GM23338 (cell line): ENCODE measurements at regions not wholly inside any gene's neighbourhood (a gene's known extent, or its start where the extent isn't known, plus 50 kb on each side); places are given as distances from the start of the nearest gene placed in this dataset.

Experiments
- CREB1 ChIP-seq: fragments of 250-450 bp; sonication (Bioruptor Pico); IDR thresholded peaks from 2 replicates; pipeline ENCODE4 v1.5.0; 2020; ENCODE audit warnings: low read depth, mild to moderate bottlenecking, moderate library complexity
- CTCF ChIP-seq, 2 experiments: fragments of 200-600 bp in 1 of 2; sonication (generic) in 1 of 2; conservative IDR thresholded peaks; 2 replicates each; pipeline versions ENCODE4 v1.5.1 to v1.6.1; 2016 to 2017; ENCODE audit warnings: antibody characterized with exemption in 2 of 2, low read depth in 2 of 2, mild to moderate bottlenecking in 2 of 2, moderate library complexity in 1 of 2
- EZH2 ChIP-seq: fragments of 200-600 bp; sonication (generic); IDR thresholded peaks from one replicate; pipeline ENCODE4 v1.8.0; 2017; ENCODE audit warnings: antibody characterized with exemption, mild to moderate bottlenecking, low read depth; ENCODE audit not compliant: unreplicated experiment
- EZH2phosphoT487 ChIP-seq: fragments of 200-600 bp; sonication (generic); IDR thresholded peaks from one replicate; pipeline ENCODE4 v1.8.1; 2018; ENCODE audit warnings: antibody characterized with exemption; ENCODE audit not compliant: unreplicated experiment
- JUNB ChIP-seq: IDR thresholded peaks from one replicate; pipeline ENCODE4 v1.6.1; 2016; ENCODE audit warnings: antibody characterized with exemption; ENCODE audit not compliant: unreplicated experiment
- NANOG ChIP-seq: IDR thresholded peaks from 2 replicates; pipeline ENCODE4 v1.6.1; 2016; ENCODE audit warnings: antibody characterized with exemption, borderline replicate concordance
- POLR2AphosphoS5 ChIP-seq: IDR thresholded peaks from 2 replicates; pipeline ENCODE4 v1.6.1; 2016; ENCODE audit warnings: antibody characterized with exemption, low read depth
- REST ChIP-seq: IDR thresholded peaks from one replicate; pipeline ENCODE4 v1.6.1; 2018; ENCODE audit warnings: antibody characterized with exemption; ENCODE audit not compliant: unreplicated experiment
- ZNF114 ChIP-seq: fragments of 250-450 bp; sonication (Bioruptor Pico); IDR thresholded peaks from 2 replicates; pipeline ENCODE4 v1.5.0; 2020; ENCODE audit warnings: mild to moderate bottlenecking, moderate library complexity
- ZNF462 ChIP-seq: fragments of 250-450 bp; sonication (Bioruptor Pico); IDR thresholded peaks from 2 replicates; pipeline ENCODE4 v1.5.0; 2020; ENCODE audit warnings: mild to moderate bottlenecking, moderate library complexity
- TF ChIP-seq, protein P1 (sequence below): IDR thresholded peaks from 2 replicates; pipeline ENCODE4 v1.6.1; 2016; ENCODE audit warnings: antibody characterized with exemption

DNA sequence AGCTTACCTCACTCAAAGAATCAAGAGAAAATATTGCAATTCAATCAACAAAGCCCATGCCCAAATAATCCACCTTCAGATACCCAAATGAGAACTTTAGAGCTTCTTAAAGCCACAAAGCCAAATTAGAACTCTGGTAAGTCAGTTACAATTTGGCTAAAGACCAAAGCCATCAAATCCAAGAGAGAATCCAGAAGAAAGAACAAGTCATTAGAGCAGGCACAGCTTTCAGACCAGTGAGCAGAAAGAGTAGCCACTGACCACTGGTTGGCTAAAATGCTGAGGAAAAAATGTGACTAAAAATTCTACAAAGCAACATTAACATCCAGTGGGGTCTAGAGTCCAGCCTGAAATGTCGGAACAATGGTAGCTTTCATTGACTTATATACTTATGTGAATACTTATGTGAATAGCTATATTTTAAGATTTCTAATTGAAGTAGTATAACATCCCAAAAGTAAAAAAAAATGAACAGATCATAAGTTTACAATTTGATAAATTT lies 735.2 kb upstream of the TBX3 start:
- TF ChIP-seq CTCF (conservative IDR thresholded peaks at IDR 0.05; ENCODE audit: low read depth in 2 of 2) (no peak), POLR2AphosphoS5 (no peak), REST (no peak), EZH2 (no peak), EZH2phosphoT487 (no peak), ZNF114 (no peak), CREB1 (no peak), JUNB (no peak), ZNF462 (CRISPR knock-in tag) (no peak), NANOG (no peak)
- TF ChIP-seq, protein P1, sequence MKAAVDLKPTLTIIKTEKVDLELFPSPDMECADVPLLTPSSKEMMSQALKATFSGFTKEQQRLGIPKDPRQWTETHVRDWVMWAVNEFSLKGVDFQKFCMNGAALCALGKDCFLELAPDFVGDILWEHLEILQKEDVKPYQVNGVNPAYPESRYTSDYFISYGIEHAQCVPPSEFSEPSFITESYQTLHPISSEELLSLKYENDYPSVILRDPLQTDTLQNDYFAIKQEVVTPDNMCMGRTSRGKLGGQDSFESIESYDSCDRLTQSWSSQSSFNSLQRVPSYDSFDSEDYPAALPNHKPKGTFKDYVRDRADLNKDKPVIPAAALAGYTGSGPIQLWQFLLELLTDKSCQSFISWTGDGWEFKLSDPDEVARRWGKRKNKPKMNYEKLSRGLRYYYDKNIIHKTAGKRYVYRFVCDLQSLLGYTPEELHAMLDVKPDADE = no peak
